HCT116 (cell line): ENCODE measurements at regions not wholly inside any gene's neighbourhood (a gene's known extent, or its start where the extent isn't known, plus 50 kb on each side); places are given as distances from the start of the nearest gene placed in this dataset.

Experiments used
- ATAC-seq: fragments of 200-7000 bp; cut with Tn5 transposase; 2 replicates; pipeline ENCODE4 v1.9.1; 2020; ENCODE audit warnings: mild to moderate bottlenecking, moderate library complexity
- BruUV-seq: library from RNA; stranded (reverse); fragments of 400-500 nt; replicated peaks from 2 replicates; lab custom pipeline; 2021; lab: Mats Ljungman, UMichigan
- CTCF ChIA-PET: fragments of 300-600 bp; sonication (Branson Sonifier 250); formaldehyde crosslinking; loops from one replicate; lab custom pipeline; 2021; ENCODE audit warnings: antibody characterized with exemption; lab: Charles Lee
- POLR2A ChIA-PET: fragments of 300-600, 350-600 bp; sonication (Branson Sonifier 250); formaldehyde crosslinking; loops from one replicate; lab custom pipeline; 2021; ENCODE audit warnings: antibody characterized with exemption; lab: Charles Lee
- RAD21 ChIA-PET, 2 experiments: fragments of 300-600 bp; sonication (Branson Sonifier 250); formaldehyde crosslinking; loops; one replicate each; lab custom pipeline; 2023; ENCODE audit warnings: low total read pairs in 2 of 2; ENCODE audit not compliant: uncharacterized antibody in 2 of 2, unreplicated experiment in 2 of 2, low non-redundant PET in 1 of 2; lab: Charles Lee
- DNase-seq: peaks from one replicate; pipeline ENCODE4 v3.0.0-alpha.2; 2010; ENCODE audit warnings: low read depth, low spot score
- H2AFZ ChIP-seq: fragments of 200-600 bp; shearing (Covaris generic), sonication (generic); 2 replicates; pipeline ENCODE4 v1.6.1; 2017; ENCODE audit warnings: low read depth, mixed run types, mixed read lengths, antibody characterized with exemption, low read length; ENCODE audit not compliant: poor library complexity, severe bottlenecking
- H3K27ac ChIP-seq: 2 replicates; pipeline ENCODE4 v1.5.1; 2012; ENCODE audit warnings: low read depth, low read length
- H3K27me3 ChIP-seq: fragments of 200-600 bp; sonication (generic); 2 replicates; pipeline ENCODE4 v1.6.1; 2016; ENCODE audit warnings: mixed run types, low read length, mixed read lengths; ENCODE audit not compliant: insufficient read depth
- H3K36me3 ChIP-seq, 2 experiments: fragments of 200-500 bp in 1 of 2; fragments of 200-600 bp in 1 of 2; sonication (Bioruptor generic) in 1 of 2; sonication (generic) in 1 of 2; 2 replicates each; pipeline versions ENCODE4 v1.5.1 to v1.6.1; 2014 to 2016; ENCODE audit warnings: low read length in 2 of 2, inconsistent platforms in 1 of 2, mixed read lengths in 1 of 2, mixed run types in 1 of 2; ENCODE audit not compliant: insufficient read depth in 2 of 2, control insufficient read depth in 1 of 2
- H3K4me1 ChIP-seq, 2 experiments: fragments of 200-600 bp in 1 of 2; sonication (generic) in 1 of 2; 2 replicates each; pipeline versions ENCODE4 v1.5.1 to v1.6.1; 2012 to 2017; ENCODE audit warnings: low read length in 2 of 2, inconsistent platforms in 1 of 2, mild to moderate bottlenecking in 1 of 2, mixed read lengths in 1 of 2, mixed run types in 1 of 2, moderate library complexity in 1 of 2; ENCODE audit not compliant: insufficient read depth in 2 of 2, control insufficient read depth in 1 of 2
- H3K4me2 ChIP-seq: fragments of 200-600 bp; sonication (generic); 2 replicates; pipeline ENCODE4 v1.6.1; 2017; ENCODE audit warnings: mixed run types, low read length, mixed read lengths
- H3K4me3 ChIP-seq, 2 experiments: fragments of 200-600 bp in 1 of 2; sonication (generic) in 1 of 2; replicated peaks in 1 of 2; 2 replicates each; pipeline ENCODE4 v1.5.1; 2011 to 2016; ENCODE audit warnings: low read length in 2 of 2, control low read depth in 1 of 2, low read depth in 1 of 2, mild to moderate bottlenecking in 1 of 2, mixed read lengths in 1 of 2, mixed run types in 1 of 2
- H3K79me2 ChIP-seq: fragments of 200-600 bp; sonication (generic); 2 replicates; pipeline ENCODE4 v1.6.1; 2017; ENCODE audit warnings: mild to moderate bottlenecking, mixed run types, low read length, moderate library complexity, mixed read lengths; ENCODE audit not compliant: insufficient read depth
- H3K9ac ChIP-seq: fragments of 200-600 bp; sonication (generic); 2 replicates; pipeline ENCODE4 v1.6.1; 2016; ENCODE audit warnings: low read length, mixed read lengths
- H3K9me2 ChIP-seq: fragments of 200-600 bp; sonication (generic), shearing (Covaris generic); 2 replicates; pipeline ENCODE4 v1.6.1; 2017; ENCODE audit warnings: mixed run types, mild to moderate bottlenecking, moderate library complexity; ENCODE audit not compliant: insufficient read depth
- H3K9me3 ChIP-seq, 2 experiments: fragments of 200-500 bp in 1 of 2; fragments of 200-600 bp in 1 of 2; sonication (Bioruptor generic) in 1 of 2; sonication (generic) in 1 of 2; 2 replicates each; pipeline ENCODE4 v1.6.1; 2014 to 2017; ENCODE audit warnings: low read length in 2 of 2, mixed read lengths in 2 of 2, inconsistent platforms in 1 of 2, low read depth in 1 of 2, mild to moderate bottlenecking in 1 of 2, mixed run types in 1 of 2, moderate library complexity in 1 of 2; ENCODE audit not compliant: control insufficient read depth in 1 of 2, insufficient read depth in 1 of 2
- H4K20me1 ChIP-seq: fragments of 200-600 bp; sonication (generic), shearing (Covaris generic); 2 replicates; pipeline ENCODE4 v1.6.1; 2017; ENCODE audit warnings: mixed run types, mild to moderate bottlenecking, moderate library complexity; ENCODE audit not compliant: insufficient read depth
- ATF3 ChIP-seq: IDR thresholded peaks from 2 replicates; pipeline ENCODE4 v1.6.1; 2012
- CEBPB ChIP-seq: IDR thresholded peaks from 2 replicates; pipeline ENCODE4 v1.6.1; 2012; ENCODE audit warnings: low read depth
- EGR1 ChIP-seq: IDR thresholded peaks from 2 replicates; pipeline ENCODE4 v1.6.1; 2012; ENCODE audit warnings: low read depth
- ELF1 ChIP-seq: IDR thresholded peaks from 2 replicates; pipeline ENCODE4 v1.6.1; 2012; ENCODE audit warnings: low read depth, borderline replicate concordance
- EZH2 ChIP-seq: fragments of 200-600 bp; sonication (generic); IDR thresholded peaks from 2 replicates; pipeline ENCODE4 v1.6.1; 2017; ENCODE audit warnings: antibody characterized with exemption, mixed run types
- EZH2phosphoT487 ChIP-seq: fragments of 200-600 bp; IDR thresholded peaks from 2 replicates; pipeline ENCODE4 v1.6.1; 2018; ENCODE audit warnings: antibody characterized with exemption, borderline replicate concordance
- FOSL1 ChIP-seq: IDR thresholded peaks from 2 replicates; pipeline ENCODE4 v1.6.1; 2012; ENCODE audit warnings: low read depth
- POLR2A ChIP-seq: IDR thresholded peaks from 2 replicates; pipeline ENCODE4 v1.7.0; 2011; ENCODE audit warnings: borderline replicate concordance; ENCODE audit not compliant: insufficient read depth, insufficient read length; ENCODE audit errors: extremely low read depth
- RAD21 ChIP-seq: IDR thresholded peaks from 2 replicates; pipeline ENCODE4 v1.6.1; 2012; ENCODE audit warnings: low read depth, mild to moderate bottlenecking
- SRF ChIP-seq: IDR thresholded peaks from 2 replicates; pipeline ENCODE4 v1.6.1; 2012; ENCODE audit warnings: low read depth
- TCF7L2 ChIP-seq: IDR thresholded peaks from 2 replicates; pipeline ENCODE4 v1.7.0; 2011; ENCODE audit warnings: borderline replicate concordance, inconsistent platforms; ENCODE audit not compliant: insufficient read depth, insufficient read length; ENCODE audit errors: extremely low read depth
- YY1 ChIP-seq: IDR thresholded peaks from 2 replicates; pipeline ENCODE4 v1.6.1; 2011; ENCODE audit warnings: low read length, low read depth, moderate library complexity, mild to moderate bottlenecking; ENCODE audit not compliant: insufficient replicate concordance; ENCODE audit errors: extremely low read depth
- ZFX ChIP-seq: fragments of 450-650 bp; IDR thresholded peaks from 2 replicates; pipeline ENCODE4 v1.6.1; 2017
- ZNF274 ChIP-seq: fragments of 200-500 bp; sonication (Bioruptor generic); IDR thresholded peaks from 2 replicates; pipeline ENCODE4 v1.6.1; 2014; ENCODE audit warnings: mild to moderate bottlenecking, low read depth, low read length, inconsistent platforms
- intact Hi-C: fragments of 100-400 bp; cut with micrococcal nuclease; formaldehyde crosslinking; loops from 2 replicates; pipeline ENCODE4 v1.10.0; 2022
- TF ChIP-seq, protein P1 (sequence below): IDR thresholded peaks from 2 replicates; pipeline ENCODE4 v1.6.1; 2011; ENCODE audit warnings: mild to moderate bottlenecking, low read length, moderate library complexity; ENCODE audit not compliant: insufficient replicate concordance; ENCODE audit errors: extremely low read depth
- TF ChIP-seq, protein P2 (sequence below): IDR thresholded peaks from 2 replicates; pipeline ENCODE4 v1.6.1; 2012

GRCh38 chr21:39004634-39005501 is 178.4 kb downstream of the PSMG1 start:
- DNase-seq (no peak), ATAC-seq (no peak)
- RAD21 ChIA-PET = no interaction called here
- H3K4me2 ChIP-seq = no peak overlapping the region
- H3K9me3 ChIP-seq = no peaks in the 10 kb centered on the region
- H3K27me3 ChIP-seq = no peaks in the 10 kb centered on the region
- H4K20me1 ChIP-seq = no peaks in the 10 kb centered on the region
- no peaks in the 10 kb centered on the region for H3K36me3 ChIP-seq
- BruUV-seq = no TSS peak
- no peak overlapping the region for H3K27ac ChIP-seq
- POLR2A ChIA-PET = no interaction called here
- peaks cover 0 to 7% of the 10 kb centered on the region in 2 experiments; a peak in 2 of 4 replicates for H3K4me1 ChIP-seq
- intact Hi-C loops = no loop called here
- no peaks in the 10 kb centered on the region for H3K79me2 ChIP-seq
- H3K9me2 ChIP-seq = no peaks in the 10 kb centered on the region
- CTCF ChIA-PET = no interaction called here
- H3K9ac ChIP-seq = no peak overlapping the region
- TF ChIP-seq ATF3 (no peak), ELF1 (no peak), TCF7L2 (no peak), POLR2A (no peak), SRF (no peak), CEBPB (no peak), EZH2phosphoT487 (no peak), EGR1 (no peak), EZH2 (no peak), RAD21 (no peak), ZNF274 (no peak), ZFX (no peak), FOSL1 (no peak), YY1 (no peak)
- TF ChIP-seq, protein P1, sequence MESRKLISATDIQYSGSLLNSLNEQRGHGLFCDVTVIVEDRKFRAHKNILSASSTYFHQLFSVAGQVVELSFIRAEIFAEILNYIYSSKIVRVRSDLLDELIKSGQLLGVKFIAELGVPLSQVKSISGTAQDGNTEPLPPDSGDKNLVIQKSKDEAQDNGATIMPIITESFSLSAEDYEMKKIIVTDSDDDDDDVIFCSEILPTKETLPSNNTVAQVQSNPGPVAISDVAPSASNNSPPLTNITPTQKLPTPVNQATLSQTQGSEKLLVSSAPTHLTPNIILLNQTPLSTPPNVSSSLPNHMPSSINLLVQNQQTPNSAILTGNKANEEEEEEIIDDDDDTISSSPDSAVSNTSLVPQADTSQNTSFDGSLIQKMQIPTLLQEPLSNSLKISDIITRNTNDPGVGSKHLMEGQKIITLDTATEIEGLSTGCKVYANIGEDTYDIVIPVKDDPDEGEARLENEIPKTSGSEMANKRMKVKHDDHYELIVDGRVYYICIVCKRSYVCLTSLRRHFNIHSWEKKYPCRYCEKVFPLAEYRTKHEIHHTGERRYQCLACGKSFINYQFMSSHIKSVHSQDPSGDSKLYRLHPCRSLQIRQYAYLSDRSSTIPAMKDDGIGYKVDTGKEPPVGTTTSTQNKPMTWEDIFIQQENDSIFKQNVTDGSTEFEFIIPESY = no peak
- TF ChIP-seq, protein P2, sequence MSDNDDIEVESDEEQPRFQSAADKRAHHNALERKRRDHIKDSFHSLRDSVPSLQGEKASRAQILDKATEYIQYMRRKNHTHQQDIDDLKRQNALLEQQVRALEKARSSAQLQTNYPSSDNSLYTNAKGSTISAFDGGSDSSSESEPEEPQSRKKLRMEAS = no peak
- TF ChIP-seq, all 23 proteins: peak for 0
- no peak overlapping the region for H3K4me3 ChIP-seq
- H2AFZ ChIP-seq = no peak overlapping the region
